ENCODE measurements at regions not wholly inside any gene's neighbourhood (a gene's known extent, or its start where the extent isn't known, plus 50 kb on each side); places are given as distances from the start of the nearest gene placed in this dataset.

GRCh38 chr2:172333235-172333977 is 94.0 kb upstream of the ITGA6 start:
- Histone ChIP-seq H3K9me3 (no peaks in the 10 kb centered on the region), H3K4me3 (no peak overlapping the region), H3K4me1 (no peaks in the 10 kb centered on the region), H3K36me3 (no peaks in the 10 kb centered on the region), H3K27ac (no peak overlapping the region), H3K27me3 (no peaks in the 10 kb centered on the region)
- no peak for ATAC-seq
- TF ChIP-seq POLR2A (IDR thresholded peaks at IDR 0.05) (no peak), CTCF (IDR thresholded peaks at IDR 0.05) (no peak), POLR2AphosphoS5 (IDR thresholded peaks at IDR 0.05) (no peak), EP300 (IDR thresholded peaks at IDR 0.05) (no peak)
- WGBS, 2 donors (ENCODE audit: low coverage in 1 of 2): 62 to 91% methylated on average over 5 of the region's 5 CpGs

- TF ChIP-seq POLR2A (IDR thresholded peaks at IDR 0.05) (no peak), EP300 (IDR thresholded peaks at IDR 0.05) (no peak), POLR2AphosphoS5 (IDR thresholded peaks at IDR 0.05) (no peak), CTCF (IDR thresholded peaks at IDR 0.05) (no peak)
- Histone ChIP-seq H3K4me1 (no peaks in the 10 kb centered on the region), H3K9me3 (no peaks in the 10 kb centered on the region), H3K4me3 (no peak overlapping the region), H3K36me3 (no peaks in the 10 kb centered on the region), H3K27me3 (no peaks in the 10 kb centered on the region), H3K27ac (no peak overlapping the region)
- ATAC-seq: no peak
- WGBS, 2 donors (ENCODE audit: low coverage in 1 of 2): 79% methylated on average over 1 of the region's 1 CpG; no CpG with 5 or more reads in 1 of the 2 donors
These were observed 93.4 kb upstream of the ITGA6 start for GRCh38 chr2:172333978-172334330.

GRCh38 chr2:172334988-172335387 is 92.4 kb upstream of the ITGA6 start:
- H3K4me3 ChIP-seq: no peak overlapping the region
- H3K27ac ChIP-seq: no peak overlapping the region
- H3K36me3 ChIP-seq: no peaks in the 10 kb centered on the region
- TF ChIP-seq POLR2AphosphoS5 (IDR thresholded peaks at IDR 0.05): no peak
- H3K4me1 ChIP-seq: peaks cover 0 to 8% (median 0%) of the 10 kb centered on the region in 3 donors
- H3K27me3 ChIP-seq: no peaks in the 10 kb centered on the region
- H3K9me3 ChIP-seq: no peaks in the 10 kb centered on the region
- WGBS, 2 donors (ENCODE audit: low coverage in 1 of 2): 90 to 100% methylated on average over 2 to 3 of the region's 4 CpGs
- ATAC-seq: no peak

GRCh38 chr2:172335736-172336135 is 91.7 kb upstream of the ITGA6 start:
- no peak for TF ChIP-seq POLR2A (IDR thresholded peaks at IDR 0.05)
- TF ChIP-seq EP300 (IDR thresholded peaks at IDR 0.05): no peak
- no peak for TF ChIP-seq POLR2AphosphoS5 (IDR thresholded peaks at IDR 0.05)
- TF ChIP-seq CTCF (IDR thresholded peaks at IDR 0.05): no peak
- no peaks in the 10 kb centered on the region for H3K36me3 ChIP-seq
- no peak overlapping the region for H3K4me3 ChIP-seq
- no peak overlapping the region for H3K27ac ChIP-seq
- ATAC-seq: no peak
- WGBS, 2 donors (ENCODE audit: low coverage in 1 of 2): 24 to 55% methylated on average over 3 to 4 of the region's 4 CpGs
- H3K27me3 ChIP-seq: no peaks in the 10 kb centered on the region
- peaks cover 0 to 16% (median 3%) of the 10 kb centered on the region in 3 donors for H3K4me1 ChIP-seq
- no peaks in the 10 kb centered on the region for H3K9me3 ChIP-seq

GRCh38 chr2:172336681-172337080 is 90.7 kb upstream of the ITGA6 start:
- no peaks in the 10 kb centered on the region for H3K27me3 ChIP-seq
- H3K9me3 ChIP-seq: no peaks in the 10 kb centered on the region
- ATAC-seq: no peak
- peaks cover 0 to 19% (median 3%) of the 10 kb centered on the region in 3 donors for H3K4me1 ChIP-seq
- H3K36me3 ChIP-seq: no peaks in the 10 kb centered on the region
- 36% methylated on average over 2 of the region's 2 CpGs; no CpG with 5 or more reads in 1 of the 2 donors for WGBS, 2 donors (ENCODE audit: low coverage in 1 of 2)
- no peak overlapping the region for H3K27ac ChIP-seq
- H3K4me3 ChIP-seq: no peak overlapping the region
- TF ChIP-seq EP300 (IDR thresholded peaks at IDR 0.05): no peak
- TF ChIP-seq POLR2A (IDR thresholded peaks at IDR 0.05): no peak
- no peak for TF ChIP-seq POLR2AphosphoS5 (IDR thresholded peaks at IDR 0.05)
- TF ChIP-seq CTCF (IDR thresholded peaks at IDR 0.05): no peak
